ENCODE measurements at regions not wholly inside any gene's neighbourhood (a gene's known extent, or its start where the extent isn't known, plus 50 kb on each side); places are given as distances from the start of the nearest gene placed in this dataset.

DNA sequence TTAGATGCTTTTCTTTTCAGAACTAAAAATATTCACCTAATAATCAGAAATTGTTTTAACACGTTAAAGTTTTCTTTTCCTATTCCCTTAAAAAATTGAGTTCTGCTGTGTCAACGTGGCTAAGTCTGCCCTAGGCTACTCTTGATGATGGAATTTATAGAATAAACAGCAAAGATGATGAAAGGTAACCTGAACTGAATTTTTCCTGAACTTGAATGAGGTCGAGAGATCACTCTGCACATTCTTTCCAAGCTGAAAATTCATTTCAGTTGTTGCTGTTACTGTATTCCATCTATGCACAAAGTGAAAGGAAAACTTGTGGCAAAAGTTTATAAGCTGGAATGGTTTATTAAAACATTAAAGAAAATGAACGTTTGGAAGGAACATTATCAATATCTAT lies 245.9 kb upstream of the GIMD1 start (continued):
- no peak for TF ChIP-seq ZNF449 (tag by site-specific recombination; IDR thresholded peaks at IDR 0.05)
- no peak for TF ChIP-seq ZBTB20 (tag by site-specific recombination; IDR thresholded peaks at IDR 0.05)
- no peak for TF ChIP-seq BCL11B (tag by site-specific recombination; IDR thresholded peaks at IDR 0.05; ENCODE audit: low read depth)
- no peak for TF ChIP-seq ZNF10 (tag by site-specific recombination; IDR thresholded peaks at IDR 0.05)

DNA sequence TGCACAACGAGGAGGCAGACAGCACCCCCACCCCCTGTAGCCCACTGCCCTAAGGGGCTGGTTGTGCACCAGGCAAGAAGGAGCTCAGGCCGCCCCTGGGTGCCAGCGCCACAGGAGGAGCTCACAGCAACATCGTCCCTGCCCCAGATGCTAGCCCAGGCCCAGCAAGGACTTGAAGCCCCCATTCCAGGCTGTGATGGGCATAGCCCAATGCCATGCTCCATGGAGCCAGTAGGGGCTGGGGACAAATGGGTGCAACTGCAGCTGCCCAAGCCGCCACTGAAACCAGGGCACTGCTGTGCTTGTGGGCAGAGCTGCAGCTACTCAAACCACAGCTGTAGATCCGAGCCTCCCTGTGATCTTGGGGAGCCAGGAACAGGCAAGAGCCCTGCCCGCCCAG lies 241.3 kb upstream of the GIMD1 start:
- TF ChIP-seq ZNF501 (tag by site-specific recombination; IDR thresholded peaks at IDR 0.05) = no peak
- TF ChIP-seq ZNF585B (tag by site-specific recombination; IDR thresholded peaks at IDR 0.05) = no peak
- no peak for TF ChIP-seq ZNF660 (tag by site-specific recombination; IDR thresholded peaks at IDR 0.05)
- TF ChIP-seq ZFP69B (tag by site-specific recombination; IDR thresholded peaks at IDR 0.05) = no peak
- no peak for TF ChIP-seq ZNF280D (tag by site-specific recombination; IDR thresholded peaks at IDR 0.05)
- TF ChIP-seq, protein P1, sequence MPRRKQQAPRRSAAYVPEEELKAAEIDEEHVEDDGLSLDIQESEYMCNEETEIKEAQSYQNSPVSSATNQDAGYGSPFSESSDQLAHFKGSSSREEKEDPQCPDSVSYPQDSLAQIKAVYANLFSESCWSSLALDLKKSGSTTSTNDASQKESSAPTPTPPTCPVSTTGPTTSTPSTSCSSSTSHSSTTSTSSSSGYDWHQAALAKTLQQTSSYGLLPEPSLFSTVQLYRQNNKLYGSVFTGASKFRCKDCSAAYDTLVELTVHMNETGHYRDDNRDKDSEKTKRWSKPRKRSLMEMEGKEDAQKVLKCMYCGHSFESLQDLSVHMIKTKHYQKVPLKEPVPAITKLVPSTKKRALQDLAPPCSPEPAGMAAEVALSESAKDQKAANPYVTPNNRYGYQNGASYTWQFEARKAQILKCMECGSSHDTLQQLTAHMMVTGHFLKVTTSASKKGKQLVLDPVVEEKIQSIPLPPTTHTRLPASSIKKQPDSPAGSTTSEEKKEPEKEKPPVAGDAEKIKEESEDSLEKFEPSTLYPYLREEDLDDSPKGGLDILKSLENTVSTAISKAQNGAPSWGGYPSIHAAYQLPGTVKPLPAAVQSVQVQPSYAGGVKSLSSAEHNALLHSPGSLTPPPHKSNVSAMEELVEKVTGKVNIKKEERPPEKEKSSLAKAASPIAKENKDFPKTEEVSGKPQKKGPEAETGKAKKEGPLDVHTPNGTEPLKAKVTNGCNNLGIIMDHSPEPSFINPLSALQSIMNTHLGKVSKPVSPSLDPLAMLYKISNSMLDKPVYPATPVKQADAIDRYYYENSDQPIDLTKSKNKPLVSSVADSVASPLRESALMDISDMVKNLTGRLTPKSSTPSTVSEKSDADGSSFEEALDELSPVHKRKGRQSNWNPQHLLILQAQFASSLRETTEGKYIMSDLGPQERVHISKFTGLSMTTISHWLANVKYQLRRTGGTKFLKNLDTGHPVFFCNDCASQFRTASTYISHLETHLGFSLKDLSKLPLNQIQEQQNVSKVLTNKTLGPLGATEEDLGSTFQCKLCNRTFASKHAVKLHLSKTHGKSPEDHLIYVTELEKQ (tag by site-specific recombination; IDR thresholded peaks at IDR 0.05; ENCODE audit: borderline replicate concordance) = no peak
- no peak for TF ChIP-seq ZNF701 (tag by site-specific recombination; IDR thresholded peaks at IDR 0.05)
- TF ChIP-seq ZNF677 (tag by site-specific recombination; IDR thresholded peaks at IDR 0.05) = no peak
- TF ChIP-seq ZNF274 (IDR thresholded peaks at IDR 0.05; ENCODE audit: low read length) = no peak
- no peak for TF ChIP-seq ZNF274 (tag by site-specific recombination; IDR thresholded peaks at IDR 0.05; ENCODE audit: borderline replicate concordance)
- TF ChIP-seq ZBTB48 (tag by site-specific recombination; IDR thresholded peaks at IDR 0.05) = no peak
- TF ChIP-seq ZNF19 (tag by site-specific recombination; IDR thresholded peaks at IDR 0.05; ENCODE audit: low read depth) = no peak
- no peak for TF ChIP-seq ZBTB26 (tag by site-specific recombination; optimal IDR thresholded peaks at IDR 0.05)
- TF ChIP-seq ZNF600 (tag by site-specific recombination; IDR thresholded peaks at IDR 0.05) = no peak
- no peak for TF ChIP-seq ZSCAN18 (tag by site-specific recombination; IDR thresholded peaks at IDR 0.05)
- TF ChIP-seq EGR2 (tag by site-specific recombination; IDR thresholded peaks at IDR 0.05; ENCODE audit: low read depth) = no peak
- no peak for TF ChIP-seq ZNF670 (tag by site-specific recombination; IDR thresholded peaks at IDR 0.05; ENCODE audit: low read depth)
- no peak for TF ChIP-seq GLI4 (tag by site-specific recombination; IDR thresholded peaks at IDR 0.05)
- POLR2A ChIA-PET = no interaction called here
- CTCF ChIA-PET = interaction anchor here (0.7 kb wide), 1 partner anchor 81 kb away, joined by 3 read pairs; no protein-coding TSS in a partner anchor

More for the DNA sequence above, 241.3 kb upstream of the GIMD1 start:
- Histone ChIP-seq H3K36me3 (ENCODE audit: control insufficient read depth in 2 of 2, insufficient read depth in 1 of 2, low read length in 2 of 2) (no peaks in the 10 kb centered on the region), H3K4me3 (ENCODE audit: low read depth, low read length) (no peak overlapping the region), H3K4me1 (ENCODE audit: control insufficient read depth, insufficient read depth, low read length) (no peaks in the 10 kb centered on the region), H3K9me3 (ENCODE audit: control insufficient read depth, insufficient read depth, low read depth, low read length) (no peaks in the 10 kb centered on the region), H3K27ac (ENCODE audit: extremely low read depth, low read depth, low read length) (no peak overlapping the region)
